ENCODE measurements at regions not wholly inside any gene's neighbourhood (a gene's known extent, or its start where the extent isn't known, plus 50 kb on each side); places are given as distances from the start of the nearest gene placed in this dataset.

GRCh38 chr3:43867436-43868072 is 176.8 kb downstream of the ABHD5 start:
- DNase-seq, result no peak

GRCh38 chr3:43869491-43869890 is 178.8 kb downstream of the ABHD5 start:
- DNase-seq, result no peak

- no peak for DNase-seq
Measured at GRCh38 chr3:43870120-43870519, 179.4 kb downstream of the ABHD5 start.

- DNase-seq, result no peak
Measured at GRCh38 chr3:43870844-43871626, 180.3 kb downstream of the ABHD5 start.

- DNase-seq, result no peak
Measured at GRCh38 chr3:43871627-43872245, 181.0 kb downstream of the ABHD5 start.

GRCh38 chr3:43872301-43872700 is 181.6 kb downstream of the ABHD5 start:
- DNase-seq, result no peak

- no peak for DNase-seq
Measured at GRCh38 chr3:43872901-43873300, 182.2 kb downstream of the ABHD5 start.

GRCh38 chr3:43873723-43874122 is 183.0 kb downstream of the ABHD5 start:
- DNase-seq, result no peak

GRCh38 chr3:43874290-43874689 is 183.6 kb downstream of the ABHD5 start:
- DNase-seq, result no peak

GRCh38 chr3:43874731-43875130 is 184.0 kb downstream of the ABHD5 start:
- DNase-seq, result no peak

GRCh38 chr3:43876648-43877047 is 185.9 kb downstream of the ABHD5 start:
- no peak for DNase-seq

- DNase-seq, result no peak
Measured at GRCh38 chr3:43879166-43879565, 188.4 kb downstream of the ABHD5 start.

GRCh38 chr3:43882976-43883680 is 192.4 kb downstream of the ABHD5 start:
- DNase-seq, result no peak

- DNase-seq, result no peak
Measured at GRCh38 chr3:43883729-43884396, 193.1 kb downstream of the ABHD5 start.

- no peak for DNase-seq
Measured at GRCh38 chr3:43884581-43884980, 193.8 kb downstream of the ABHD5 start.

GRCh38 chr3:43885908-43886618 is 195.3 kb downstream of the ABHD5 start:
- no peak for DNase-seq

- DNase-seq, result no peak
Measured at GRCh38 chr3:43892061-43892460, 201.3 kb downstream of the ABHD5 start.

- DNase-seq, result no peak
Measured at GRCh38 chr3:43892526-43892925, 201.8 kb downstream of the ABHD5 start.

- no peak for DNase-seq
Measured at GRCh38 chr3:43893727-43894126, 203.0 kb downstream of the ABHD5 start.

- DNase-seq, result peak; percentile 5
Measured at GRCh38 chr3:43894176-43895049, 203.7 kb downstream of the ABHD5 start.

- DNase-seq, result no peak
Measured at GRCh38 chr3:43895573-43895972, 204.8 kb downstream of the ABHD5 start.
